Cardiac muscle cell (in vitro differentiated cells and primary cell): ENCODE measurements at regions not wholly inside any gene's neighbourhood (a gene's known extent, or its start where the extent isn't known, plus 50 kb on each side); places are given as distances from the start of the nearest gene placed in this dataset.

ENCODE experiments used
- DNase-seq, 2 donors: peaks; one replicate each; pipeline versions ENCODE4 v3.0.0 to v3.0.0-alpha.2; 2010 to 2017; ENCODE audit warnings: low read depth in 1 of 2, low spot score in 1 of 2
- H3K27ac ChIP-seq: fragments of 200-600 bp; sonication (generic); 2 replicates; pipeline ENCODE4 v1.5.1; 2016
- H3K27me3 ChIP-seq: fragments of 200-600 bp; sonication (generic); 2 replicates; pipeline ENCODE4 v1.6.0; 2016; ENCODE audit warnings: control low read depth
- H3K36me3 ChIP-seq: fragments of 200-600 bp; sonication (generic); 2 replicates; pipeline ENCODE4 v1.5.1; 2016; ENCODE audit warnings: control low read depth
- H3K4me1 ChIP-seq: fragments of 200-600 bp; sonication (generic); 2 replicates; pipeline ENCODE4 v1.8.1; 2017; ENCODE audit warnings: low read depth, mild to moderate bottlenecking, mixed run types
- H3K4me3 ChIP-seq: fragments of 200-600 bp; sonication (generic); 2 replicates; pipeline ENCODE4 v1.5.1; 2016; ENCODE audit warnings: mild to moderate bottlenecking
- H3K9me3 ChIP-seq: fragments of 200-600 bp; sonication (generic); 2 replicates; pipeline ENCODE4 v1.5.1; 2017; ENCODE audit warnings: low read depth, mild to moderate bottlenecking, control low read depth
- TF ChIP-seq, protein P1 (sequence below): IDR thresholded peaks from 2 replicates; pipeline ENCODE4 v1.5.1; 2012; ENCODE audit warnings: low read depth, mild to moderate bottlenecking, low read length

- TF ChIP-seq, protein P1, sequence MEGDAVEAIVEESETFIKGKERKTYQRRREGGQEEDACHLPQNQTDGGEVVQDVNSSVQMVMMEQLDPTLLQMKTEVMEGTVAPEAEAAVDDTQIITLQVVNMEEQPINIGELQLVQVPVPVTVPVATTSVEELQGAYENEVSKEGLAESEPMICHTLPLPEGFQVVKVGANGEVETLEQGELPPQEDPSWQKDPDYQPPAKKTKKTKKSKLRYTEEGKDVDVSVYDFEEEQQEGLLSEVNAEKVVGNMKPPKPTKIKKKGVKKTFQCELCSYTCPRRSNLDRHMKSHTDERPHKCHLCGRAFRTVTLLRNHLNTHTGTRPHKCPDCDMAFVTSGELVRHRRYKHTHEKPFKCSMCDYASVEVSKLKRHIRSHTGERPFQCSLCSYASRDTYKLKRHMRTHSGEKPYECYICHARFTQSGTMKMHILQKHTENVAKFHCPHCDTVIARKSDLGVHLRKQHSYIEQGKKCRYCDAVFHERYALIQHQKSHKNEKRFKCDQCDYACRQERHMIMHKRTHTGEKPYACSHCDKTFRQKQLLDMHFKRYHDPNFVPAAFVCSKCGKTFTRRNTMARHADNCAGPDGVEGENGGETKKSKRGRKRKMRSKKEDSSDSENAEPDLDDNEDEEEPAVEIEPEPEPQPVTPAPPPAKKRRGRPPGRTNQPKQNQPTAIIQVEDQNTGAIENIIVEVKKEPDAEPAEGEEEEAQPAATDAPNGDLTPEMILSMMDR: no peak
- H3K27ac ChIP-seq: no peak overlapping the region
- no peaks in the 10 kb centered on the region for H3K9me3 ChIP-seq
- DNase-seq: no peak
- H3K27me3 ChIP-seq: no peaks in the 10 kb centered on the region
- H3K4me1 ChIP-seq: peaks cover 11% of the 10 kb centered on the region
- no peak overlapping the region for H3K4me3 ChIP-seq
- no peaks in the 10 kb centered on the region for H3K36me3 ChIP-seq
Observed at GRCh38 chr12:22919883-22920282, 294.9 kb downstream of the ETNK1 start.

DNA sequence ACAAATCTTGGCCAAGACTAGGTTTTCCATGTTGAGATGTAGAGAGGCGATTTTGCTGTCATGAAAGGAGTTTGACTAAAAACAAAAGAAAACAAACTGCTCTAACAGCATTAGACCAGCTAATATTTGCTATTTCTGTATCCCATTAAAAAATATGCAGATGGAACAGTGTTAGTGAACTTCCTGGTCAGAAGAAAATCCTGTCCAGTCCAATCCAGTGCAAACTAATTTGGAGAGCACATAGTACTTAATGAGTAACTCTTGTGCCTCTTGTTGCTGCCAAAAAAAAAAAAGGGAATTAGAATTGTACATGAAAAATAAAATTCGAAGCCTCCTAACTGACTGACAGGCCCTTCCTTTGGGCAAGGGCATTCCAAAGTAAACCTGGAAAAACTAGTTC, 298.8 kb downstream of the ETNK1 start:
- peaks cover 15% of the 10 kb centered on the region for H3K4me1 ChIP-seq
- H3K4me3 ChIP-seq: no peak overlapping the region

GRCh38 chr12:22924391-22924790, 299.4 kb downstream of the ETNK1 start:
- Histone ChIP-seq H3K27me3 (no peaks in the 10 kb centered on the region), H3K4me1 (peaks cover 17% of the 10 kb centered on the region), H3K27ac (no peak overlapping the region), H3K36me3 (no peaks in the 10 kb centered on the region), H3K9me3 (no peaks in the 10 kb centered on the region), H3K4me3 (no peak overlapping the region)
- DNase-seq: no peak
- TF ChIP-seq, protein P1: no peak

More for the DNA sequence above, 298.8 kb downstream of the ETNK1 start:
- no peaks in the 10 kb centered on the region for H3K27me3 ChIP-seq
- DNase-seq: no peak
- peak overlapping the region; percentile 47 for H3K27ac ChIP-seq
- H3K36me3 ChIP-seq: no peaks in the 10 kb centered on the region
- H3K9me3 ChIP-seq: no peaks in the 10 kb centered on the region
- TF ChIP-seq, protein P1: no peak

DNA sequence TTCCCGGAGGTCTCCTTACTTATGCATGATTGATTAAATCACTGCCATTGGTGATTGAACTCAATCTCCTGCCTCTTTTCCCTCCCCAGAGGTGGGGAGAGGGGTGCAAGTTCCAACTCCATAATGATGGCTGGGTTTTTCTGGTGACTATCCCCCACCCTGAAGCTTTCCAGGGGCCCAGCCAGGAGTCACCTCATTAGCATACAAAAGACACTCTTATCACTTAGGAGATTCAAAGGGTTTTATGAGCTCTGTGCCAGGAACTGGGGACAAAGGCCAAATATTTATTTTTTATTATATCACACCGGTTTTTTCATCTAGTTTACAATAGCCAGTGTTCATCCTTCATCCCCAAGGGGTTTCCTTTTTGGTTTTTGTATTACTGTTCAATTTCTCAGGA, 300.7 kb downstream of the ETNK1 start:
- Histone ChIP-seq H3K4me1 (peaks cover 17% of the 10 kb centered on the region), H3K27me3 (no peaks in the 10 kb centered on the region), H3K9me3 (no peaks in the 10 kb centered on the region), H3K27ac (no peak overlapping the region), H3K4me3 (no peak overlapping the region), H3K36me3 (no peaks in the 10 kb centered on the region)
- TF ChIP-seq, protein P1: no peak
- DNase-seq: no peak

DNA sequence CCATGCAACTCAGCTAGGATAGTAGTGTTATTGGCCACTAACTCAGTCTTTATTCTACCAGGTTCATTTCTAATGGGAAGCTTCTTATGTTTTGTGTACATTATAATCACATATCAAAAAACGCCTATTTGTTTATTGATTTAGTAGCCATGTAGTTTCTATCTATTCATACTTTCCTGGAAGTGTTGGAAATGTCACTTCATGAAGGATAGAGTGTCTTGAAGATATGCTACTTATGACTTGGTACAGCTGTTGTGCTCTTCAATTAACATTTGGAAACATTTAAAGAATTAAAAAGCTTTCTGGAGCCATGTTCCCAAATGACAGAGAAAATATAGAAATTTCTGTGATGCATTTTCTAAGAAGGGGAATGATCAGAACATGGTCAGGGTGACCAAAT, 307.5 kb downstream of the ETNK1 start:
- H3K4me3 ChIP-seq: no peak overlapping the region

More for the DNA sequence above, 307.5 kb downstream of the ETNK1 start:
- no peak for DNase-seq
- no peaks in the 10 kb centered on the region for H3K27me3 ChIP-seq
- H3K9me3 ChIP-seq: no peaks in the 10 kb centered on the region
- H3K36me3 ChIP-seq: no peaks in the 10 kb centered on the region
- TF ChIP-seq, protein P1: no peak
- H3K4me1 ChIP-seq: peaks cover 12% of the 10 kb centered on the region
- H3K27ac ChIP-seq: no peak overlapping the region
